NCI-H526 treated with DMSO at 0.1 percent for 48 hours (cell line): ENCODE measurements at regions not wholly inside any gene's neighbourhood (a gene's known extent, or its start where the extent isn't known, plus 50 kb on each side); places are given as distances from the start of the nearest gene placed in this dataset.

Source experiments
- DNase-seq: peaks from one replicate; lab custom pipeline; 2025; lab: John Stamatoyannopoulos, UW

DNA sequence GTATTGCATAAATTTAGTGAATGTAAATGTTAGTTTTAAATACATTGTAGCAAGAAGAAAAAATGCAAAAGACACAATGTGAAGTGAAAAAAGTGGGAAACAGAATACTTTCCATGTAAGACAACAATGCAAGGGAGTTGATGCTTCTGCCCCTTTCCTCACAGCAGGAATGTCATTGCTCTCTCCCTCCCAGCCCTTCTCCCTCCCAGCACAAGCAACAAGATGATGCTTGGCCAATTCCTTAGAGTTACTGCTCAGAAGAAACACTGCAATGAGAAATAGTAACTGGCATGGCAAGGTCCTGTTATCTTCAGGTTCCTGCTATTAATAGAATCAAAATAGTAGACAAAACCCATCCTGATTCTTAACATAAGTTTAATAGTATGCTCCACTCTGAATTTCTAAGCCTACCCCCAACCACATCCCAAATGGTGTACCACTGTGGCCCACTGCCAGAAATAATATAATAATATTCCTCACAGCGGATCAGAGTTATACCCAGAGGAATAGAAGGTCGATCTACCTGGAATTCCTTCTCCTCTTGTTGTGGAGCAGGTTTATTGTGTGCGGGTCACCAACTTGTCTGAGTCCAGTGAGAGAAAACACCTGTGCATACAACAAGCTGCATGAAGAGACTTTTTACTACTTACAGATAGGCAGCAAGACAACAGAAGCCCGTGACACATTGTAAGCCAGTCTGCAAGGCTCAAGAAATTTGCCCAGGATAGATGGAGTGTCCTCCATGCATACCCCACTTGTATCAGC is 69.8 kb upstream of the SLC7A11 start:
- no peak for DNase-seq

GRCh38 chr4:138310991-138311390 is 68.8 kb upstream of the SLC7A11 start:
- DNase-seq, result no peak

- DNase-seq, result no peak
Measured at GRCh38 chr4:138310498-138310897, 68.3 kb upstream of the SLC7A11 start.

DNA sequence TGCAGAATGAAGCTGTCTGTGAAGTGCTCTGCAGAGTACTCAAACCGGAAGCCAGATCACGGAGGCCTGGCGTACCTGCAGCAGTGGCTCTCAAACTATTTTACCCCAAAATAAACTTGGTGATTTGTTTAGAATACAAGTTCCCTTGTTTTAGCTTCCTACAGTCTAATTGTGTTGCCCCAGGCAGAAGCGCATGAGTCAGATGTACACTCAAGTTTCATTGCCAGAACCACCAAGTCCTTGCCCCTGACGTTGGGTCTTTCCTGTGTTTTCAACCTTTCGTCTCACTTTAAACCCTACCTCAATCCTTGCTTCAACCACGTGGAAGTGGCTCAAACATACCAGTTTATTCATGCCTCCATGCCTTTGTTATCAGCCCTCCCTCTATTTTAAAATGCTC is 66.2 kb upstream of the SLC7A11 start:
- DNase-seq, result no peak

GRCh38 chr4:138307319-138307718 is 65.2 kb upstream of the SLC7A11 start:
- no peak for DNase-seq

DNA sequence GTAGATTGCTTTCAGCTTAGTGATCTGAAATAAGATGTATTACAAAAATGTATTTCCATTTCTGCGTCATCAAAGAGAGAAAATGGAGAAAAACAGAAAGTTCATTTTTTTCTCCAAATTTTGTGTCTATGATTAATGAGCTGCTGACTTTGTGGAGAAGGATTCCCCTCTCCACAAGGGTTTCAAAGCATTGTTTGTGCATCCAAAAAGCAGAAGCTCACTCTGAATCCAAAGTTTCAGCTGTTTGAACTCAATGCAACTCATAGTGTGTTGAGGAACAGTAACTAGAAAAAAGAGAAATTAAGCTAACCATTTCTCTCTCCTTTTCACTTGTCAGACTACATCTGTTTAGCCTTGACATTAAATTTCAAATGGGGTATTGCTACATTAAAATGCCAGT is 62.9 kb upstream of the SLC7A11 start:
- no peak for DNase-seq

- no peak for DNase-seq
Measured at GRCh38 chr4:138301536-138301935, 59.4 kb upstream of the SLC7A11 start.

- DNase-seq, result no peak
Measured at GRCh38 chr4:138300616-138301015, 58.5 kb upstream of the SLC7A11 start.

DNA sequence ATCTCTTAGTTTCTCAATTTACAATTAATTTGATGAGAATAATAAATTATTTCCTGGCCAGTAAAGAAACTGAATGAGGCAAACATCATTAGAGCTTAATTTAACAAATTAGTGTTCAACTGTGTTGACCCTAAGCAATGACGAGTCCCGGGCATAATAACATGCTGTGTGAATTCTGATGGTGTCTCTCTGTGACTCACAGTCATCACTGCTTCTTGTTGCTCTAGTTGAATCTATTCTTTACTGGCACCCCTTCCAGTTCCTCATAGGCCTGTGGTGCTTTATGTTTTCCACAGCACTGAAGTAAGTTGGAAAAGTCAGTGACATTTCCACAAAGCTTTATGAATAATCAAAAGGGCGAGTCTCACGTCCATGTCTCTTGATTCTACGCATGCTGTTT is 57.7 kb upstream of the SLC7A11 start:
- no peak for DNase-seq

GRCh38 chr4:138298866-138299265 is 56.7 kb upstream of the SLC7A11 start:
- no peak for DNase-seq

- DNase-seq, result no peak
Measured at GRCh38 chr4:138298431-138298830, 56.3 kb upstream of the SLC7A11 start.

DNA sequence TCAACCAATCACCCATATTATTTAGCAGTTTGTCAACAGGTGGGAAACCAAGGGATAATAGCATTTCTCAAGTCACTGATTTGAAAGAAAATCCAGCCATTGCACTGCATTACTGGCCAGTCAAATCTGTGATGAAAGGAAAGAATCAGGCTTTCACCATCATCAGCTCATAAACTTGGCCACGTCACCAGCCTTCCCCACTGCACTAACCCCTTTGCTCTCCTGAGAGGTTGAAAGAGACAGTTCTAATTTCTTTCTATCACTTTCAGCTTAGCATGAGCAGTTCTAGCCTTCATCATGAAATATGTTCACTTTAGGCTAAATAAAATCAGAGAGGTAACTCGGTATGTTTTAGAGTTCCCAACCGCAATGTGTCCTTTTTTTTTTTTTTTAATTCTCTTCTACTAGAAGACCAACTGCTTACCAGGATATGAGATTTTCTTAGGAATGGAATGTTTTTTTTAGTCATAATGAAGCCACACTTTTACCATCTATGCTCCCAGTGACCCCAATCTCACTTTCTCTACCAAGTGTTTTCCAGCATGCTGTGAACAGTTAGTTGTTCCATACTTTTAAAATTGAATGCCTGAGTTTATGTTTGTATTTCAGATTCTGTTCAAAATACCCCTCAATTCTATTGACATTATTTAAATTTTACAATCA is 55.7 kb upstream of the SLC7A11 start:
- DNase-seq, result no peak

GRCh38 chr4:138292321-138292720 is 50.2 kb upstream of the SLC7A11 start:
- DNase-seq, result no peak
